Uterus (tissue), 2 donors: ENCODE measurements at regions not wholly inside any gene's neighbourhood (a gene's known extent, or its start where the extent isn't known, plus 50 kb on each side); places are given as distances from the start of the nearest gene placed in this dataset.

ENCODE experiments used
- CTCF ChIP-seq, 4 experiments: fragments of 200-600 bp in 2 of 4; fragments of 450-650 bp in 2 of 4; sonication (generic) in 2 of 4; IDR thresholded peaks; one replicate each; pipeline ENCODE4 v1.5.1; 2016 to 2019; ENCODE audit warnings: antibody characterized with exemption in 4 of 4, mild to moderate bottlenecking in 2 of 4, moderate library complexity in 1 of 4
- POLR2A ChIP-seq, 2 donors: fragments of 450-650 bp; IDR thresholded peaks; one replicate each; pipeline ENCODE4 v1.6.1; 2016; ENCODE audit warnings: antibody characterized with exemption in 2 of 2, mild to moderate bottlenecking in 1 of 2, moderate library complexity in 1 of 2

GRCh38 chr4:107500551-107500950 lies 219.5 kb downstream of the PAPSS1 start:
- TF ChIP-seq POLR2A (IDR thresholded peaks at IDR 0.05) (no peak), CTCF (IDR thresholded peaks at IDR 0.05) (no peak)
